ENCODE measurements at regions not wholly inside any gene's neighbourhood (a gene's known extent, or its start where the extent isn't known, plus 50 kb on each side); places are given as distances from the start of the nearest gene placed in this dataset.
"Not testable (repeated sequence)": the region's sequence is repeated elsewhere in the genome, so short reads cannot be mapped to it uniquely, and the experiment has no call there.

DNA sequence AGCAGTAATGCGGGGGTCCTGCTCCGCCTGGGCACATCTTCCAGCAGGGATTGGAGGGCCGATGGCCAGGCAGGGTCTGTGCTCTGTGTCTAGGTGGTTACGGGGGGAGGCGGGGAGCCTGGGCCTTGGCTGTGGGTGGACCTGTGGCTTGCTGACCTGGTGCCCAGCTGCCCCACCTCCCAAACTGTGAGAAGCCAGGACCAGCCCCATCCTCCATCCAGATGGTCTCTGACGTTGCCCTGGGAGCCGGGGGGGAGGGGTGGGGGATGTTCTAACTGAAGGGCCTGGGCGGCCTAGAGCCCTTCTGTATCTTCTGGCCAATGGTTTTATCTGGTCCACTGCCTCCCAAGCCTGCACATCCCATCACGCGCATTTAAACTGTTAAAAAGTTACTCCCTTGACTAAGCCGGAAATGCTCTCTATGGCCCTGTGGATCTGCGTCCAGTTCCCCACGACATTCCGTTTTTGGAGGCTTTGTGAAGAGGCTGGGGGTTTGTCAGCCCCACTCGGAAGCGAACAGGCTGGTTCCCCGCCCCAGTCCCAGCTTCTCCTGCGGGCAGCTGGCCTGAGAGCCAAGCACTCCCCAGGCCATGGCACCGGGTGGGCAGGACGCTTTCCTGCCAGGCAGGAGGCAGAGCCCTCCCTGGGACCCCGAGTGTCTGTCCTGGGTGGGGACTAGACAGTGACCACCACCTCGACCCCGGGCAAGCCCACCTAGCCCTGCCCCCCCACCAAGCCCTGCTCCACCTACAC, 143.6 kb downstream of the IGLL1 start:
- DNase-seq, result peak; percentile 40

DNA sequence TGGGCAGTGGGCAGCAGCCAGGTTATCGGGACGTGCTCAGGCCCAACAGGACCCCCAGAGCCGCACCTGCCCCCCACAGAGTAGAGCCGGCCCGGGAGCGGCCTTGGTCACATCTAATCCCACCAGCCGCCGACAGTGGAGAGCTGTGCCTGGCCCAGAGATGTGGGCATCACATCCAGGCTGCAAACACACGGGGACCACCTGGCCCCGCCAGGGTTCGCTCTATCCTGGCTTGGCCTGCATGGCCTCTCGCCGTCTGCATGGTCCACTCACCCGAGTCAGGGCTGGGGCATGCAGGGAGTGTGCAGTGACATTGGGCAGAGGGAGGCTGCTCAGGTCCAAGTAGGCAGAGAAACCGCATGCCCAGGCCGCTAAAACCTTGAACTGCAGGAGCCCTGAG, 144.9 kb downstream of the IGLL1 start:
- DNase-seq, result not testable (repeated sequence)

GRCh38 chr22:23434198-23434830, 145.8 kb downstream of the IGLL1 start:
- DNase-seq, result not testable (repeated sequence)

DNA sequence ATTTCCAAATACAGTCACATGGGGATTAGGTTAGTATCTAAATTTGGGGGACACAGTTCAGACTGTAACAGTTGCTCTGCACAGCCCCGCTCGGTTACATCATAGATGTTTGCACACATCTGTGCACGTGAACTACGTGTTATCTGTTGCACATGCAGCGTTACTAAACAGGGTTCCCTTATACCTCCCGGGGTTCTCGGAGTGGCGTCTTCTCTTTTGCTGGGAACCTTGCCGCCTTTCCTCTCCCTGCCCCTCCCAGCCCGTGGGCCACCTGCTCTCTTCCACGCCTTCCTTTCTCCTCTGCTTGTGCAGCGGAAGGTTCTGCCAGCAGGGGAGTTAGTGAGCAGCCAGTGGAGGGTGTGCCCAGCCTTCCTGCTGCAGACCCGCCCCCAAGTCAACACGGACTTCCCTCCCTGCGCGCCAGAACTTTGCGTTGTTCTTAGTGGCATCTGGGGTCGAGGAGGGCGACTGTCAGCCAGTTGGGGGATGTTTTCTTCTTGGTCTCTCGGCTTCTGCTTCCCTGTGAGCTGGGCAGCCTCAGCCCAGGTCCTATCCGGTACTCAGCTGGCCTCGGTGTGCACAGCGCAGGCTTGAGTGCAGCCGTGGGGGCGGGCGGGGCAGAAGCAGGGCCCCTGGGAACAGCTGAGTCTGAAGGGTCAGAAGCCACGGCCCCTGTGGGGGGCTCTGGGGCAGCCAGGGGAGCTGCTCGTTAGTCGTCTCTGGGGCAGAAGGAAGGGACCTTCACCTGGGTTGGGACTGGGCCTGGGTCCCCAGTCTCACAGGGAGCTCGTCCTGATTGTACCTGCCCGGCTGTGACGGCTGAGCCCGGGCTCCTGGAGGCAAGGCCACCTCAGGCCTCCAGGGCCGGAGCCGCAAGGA, 146.7 kb downstream of the IGLL1 start:
- DNase-seq, result peak; percentile 81

GRCh38 chr22:23432719-23433118, 147.4 kb downstream of the IGLL1 start:
- not testable (repeated sequence) for DNase-seq

DNA sequence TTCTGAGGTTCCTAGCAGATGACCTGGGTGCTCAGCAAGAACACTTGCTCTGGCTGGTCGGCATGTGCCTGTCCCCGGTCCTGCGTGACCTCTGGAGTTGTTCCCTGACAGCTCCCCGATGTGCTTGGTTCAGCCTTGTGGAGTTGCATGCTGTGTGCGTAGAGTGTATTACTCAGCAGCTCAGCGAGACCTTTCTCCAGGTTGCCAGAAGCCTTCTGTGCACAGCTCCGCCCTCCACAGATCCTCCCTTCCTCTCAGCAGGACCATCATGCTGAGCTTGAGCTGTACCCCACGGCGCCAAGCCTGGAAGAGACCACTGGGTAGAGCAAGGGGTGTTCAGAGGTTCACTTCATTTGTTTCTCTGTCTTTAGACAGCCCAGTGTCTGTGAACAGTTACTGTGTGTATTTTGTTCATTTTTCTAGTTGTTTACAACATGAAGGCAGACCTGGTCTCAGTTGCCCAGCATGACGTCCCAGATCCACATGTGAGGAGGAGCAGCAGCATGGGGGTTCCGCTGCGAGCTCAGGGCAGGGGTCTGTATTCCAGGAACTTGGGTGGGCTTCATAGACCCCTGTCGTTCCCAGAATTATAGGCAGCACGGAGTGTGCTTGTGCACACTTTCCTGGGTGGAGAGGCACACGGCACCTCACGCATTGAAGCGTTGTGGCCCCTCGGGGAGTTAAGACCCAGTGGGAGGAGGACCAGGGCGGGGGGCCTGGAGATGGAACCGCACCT, 148.6 kb downstream of the IGLL1 start:
- DNase-seq, result no peak

- not testable (repeated sequence) for DNase-seq
Observed at GRCh38 chr22:23424551-23425068, 155.5 kb downstream of the IGLL1 start.

DNA sequence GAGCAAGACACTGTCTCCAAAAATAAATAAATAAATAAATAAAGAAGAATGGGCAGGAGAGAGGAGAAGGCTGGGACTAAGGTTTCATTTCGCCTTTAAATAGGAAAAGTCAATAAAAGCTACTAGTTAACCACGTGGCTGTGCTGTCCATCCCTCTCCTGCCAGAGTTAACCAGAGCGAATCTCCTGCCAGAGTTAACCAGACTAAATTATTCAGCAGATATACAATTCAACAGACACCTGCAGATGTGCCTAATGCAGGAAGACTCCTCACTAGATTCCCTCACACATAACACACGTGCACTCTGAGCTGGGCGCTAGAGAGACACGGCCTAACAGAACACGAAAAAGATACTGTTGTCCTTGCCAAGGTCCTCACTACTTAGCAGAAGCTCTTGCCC, 156.1 kb downstream of the IGLL1 start:
- DNase-seq, result no peak

- not testable (repeated sequence) for DNase-seq
Observed at GRCh38 chr22:23422281-23422680, 157.8 kb downstream of the IGLL1 start.

- DNase-seq, result not testable (repeated sequence)
Observed at GRCh38 chr22:23421300-23421699, 158.8 kb downstream of the IGLL1 start.

GRCh38 chr22:23419931-23420330, 160.2 kb downstream of the IGLL1 start:
- DNase-seq, result no peak

GRCh38 chr22:23419171-23419570, 160.9 kb downstream of the IGLL1 start:
- no peak for DNase-seq

- no peak for DNase-seq
Observed at GRCh38 chr22:23418159-23418788, 161.8 kb downstream of the IGLL1 start.

GRCh38 chr22:23417327-23417726, 162.8 kb downstream of the IGLL1 start:
- not testable (repeated sequence) for DNase-seq

GRCh38 chr22:23416169-23416690, 163.9 kb downstream of the IGLL1 start:
- DNase-seq, result not testable (repeated sequence)

DNA sequence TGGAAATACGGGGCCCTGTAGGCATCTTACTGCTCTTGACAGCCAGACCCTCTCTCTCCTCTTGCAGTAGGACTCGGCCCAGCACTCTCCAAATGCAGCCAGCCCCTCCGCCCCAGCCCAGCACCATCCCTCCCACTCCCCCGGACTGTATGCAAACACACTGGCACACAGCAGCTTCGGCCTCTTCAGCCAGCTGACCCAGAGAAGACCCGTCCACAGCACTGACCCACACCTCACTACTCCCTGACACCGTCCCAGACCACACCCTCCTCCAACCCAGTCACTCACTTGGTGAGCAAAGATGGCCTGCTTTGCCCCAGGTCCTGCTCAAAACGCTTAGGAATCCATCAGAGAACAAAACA, 164.6 kb downstream of the IGLL1 start:
- DNase-seq, result no peak

- no peak for DNase-seq
Observed at GRCh38 chr22:23414727-23415489, 165.2 kb downstream of the IGLL1 start.

DNA sequence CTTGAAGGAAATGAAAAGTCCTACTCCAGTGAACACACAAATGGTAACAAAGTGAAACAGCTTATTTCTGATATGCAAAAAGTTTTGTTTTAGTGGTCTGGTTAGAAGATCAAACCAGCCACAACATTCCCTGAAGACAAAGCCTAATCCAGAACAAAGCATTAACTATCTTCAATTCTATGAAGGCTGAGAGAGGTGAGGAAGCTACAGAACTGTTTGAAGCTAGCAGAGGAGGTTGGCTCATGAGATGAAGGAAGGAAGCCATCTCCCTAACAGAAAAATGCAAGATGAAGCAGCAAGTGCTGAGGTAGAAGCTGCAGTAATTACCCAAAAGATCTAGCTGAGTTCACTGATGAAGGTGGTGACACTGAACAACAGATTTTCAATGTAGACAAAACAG, 168.4 kb downstream of the IGLL1 start:
- no peak for DNase-seq

DNA sequence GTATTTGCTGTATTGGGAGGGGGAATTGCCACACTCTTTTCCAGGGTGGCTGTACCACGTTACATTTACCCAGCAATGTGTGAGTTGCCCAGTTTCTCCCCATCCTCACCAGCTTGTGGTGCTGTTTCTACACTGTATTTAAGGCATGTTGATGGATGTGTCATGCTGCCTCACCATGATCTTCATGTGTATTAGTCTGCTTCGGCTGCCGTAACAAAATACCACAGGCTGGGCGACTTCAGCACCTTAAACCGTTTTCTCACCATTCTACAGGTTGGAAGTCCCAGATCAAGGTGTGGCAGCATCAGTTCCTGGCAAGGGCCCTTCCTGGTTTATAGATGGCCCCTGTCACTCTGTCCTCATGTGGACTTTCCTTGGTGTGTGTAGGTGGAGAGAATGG, 169.7 kb downstream of the IGLL1 start:
- no peak for DNase-seq

DNA sequence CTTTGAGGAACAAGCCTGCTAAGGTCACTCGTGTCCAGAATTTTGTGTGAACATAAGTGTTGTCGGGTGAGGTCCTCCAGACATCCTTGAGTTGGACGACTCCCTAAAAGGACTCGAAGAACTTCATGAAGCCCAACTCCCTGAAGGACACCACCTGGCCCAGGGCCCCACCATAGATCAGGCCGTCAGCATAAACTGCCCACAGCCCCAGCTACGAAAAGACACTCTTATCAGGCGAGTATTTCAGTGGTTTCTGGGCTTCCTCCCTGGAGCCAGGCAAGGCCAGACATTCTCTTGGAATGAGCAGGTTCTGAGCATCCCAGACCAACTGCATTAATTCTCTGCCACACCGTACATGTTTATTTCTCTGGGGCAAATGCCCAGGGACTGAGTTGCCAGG, 170.1 kb downstream of the IGLL1 start:
- no peak for DNase-seq

DNA sequence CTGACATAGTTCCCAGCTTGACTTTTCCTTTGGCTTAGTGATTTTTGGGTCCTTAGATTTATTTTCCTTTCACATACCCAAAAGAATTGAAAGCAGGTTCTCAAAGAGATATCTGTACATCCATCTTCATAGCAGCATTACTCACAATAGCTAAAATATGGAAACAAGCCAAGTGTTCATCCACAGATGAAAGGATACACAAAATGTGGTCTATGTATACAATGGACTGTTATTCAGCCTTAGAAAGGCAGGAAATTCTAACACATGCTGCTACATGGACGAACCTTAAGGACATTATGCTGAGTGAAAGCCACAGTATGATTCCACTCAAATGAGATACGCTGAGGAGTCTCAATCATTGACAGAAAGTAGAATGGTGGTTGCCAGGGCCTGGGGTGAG, 171.8 kb downstream of the IGLL1 start:
- DNase-seq, result no peak

Data from NCI-H82 (cell line).